HG02759 (cell line): ENCODE measurements at regions not wholly inside any gene's neighbourhood (a gene's known extent, or its start where the extent isn't known, plus 50 kb on each side); places are given as distances from the start of the nearest gene placed in this dataset.

Source experiments
- ATAC-seq: cut with Tn5 transposase; IDR thresholded peaks from one replicate; pipeline ENCODE4 v1.9.1; 2021; ENCODE audit warnings: mild to moderate bottlenecking, moderate library complexity; ENCODE audit not compliant: unreplicated experiment

- ATAC-seq: no peak
Measured at GRCh38 chr13:74825152-74825937, 656.6 kb downstream of the TBC1D4 start.

GRCh38 chr13:74820809-74821208, 661.2 kb downstream of the TBC1D4 start:
- no peak for ATAC-seq

GRCh38 chr13:74819549-74819948, 662.4 kb downstream of the TBC1D4 start:
- no peak for ATAC-seq

GRCh38 chr13:74816737-74817136, 665.2 kb downstream of the TBC1D4 start:
- ATAC-seq: no peak

DNA sequence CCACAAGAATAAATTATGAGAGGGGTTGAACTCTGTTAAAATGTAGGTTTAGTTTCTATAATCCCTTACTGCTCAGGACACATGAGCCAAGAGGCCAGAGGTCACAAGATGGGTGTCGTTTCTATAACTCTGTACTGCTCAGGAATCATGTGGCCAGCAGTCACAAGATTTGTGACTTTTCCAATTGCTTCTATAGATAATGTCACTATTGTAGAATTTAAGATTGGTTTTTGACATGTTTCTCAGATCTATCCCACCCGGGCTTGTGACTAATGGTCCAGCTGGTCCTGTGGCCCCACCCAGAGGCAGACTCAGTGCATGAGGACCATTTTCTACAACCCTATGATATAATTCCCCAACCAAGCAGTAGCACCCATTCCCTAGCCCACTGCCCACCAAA, 662.0 kb upstream of the KLF12 start:
- ATAC-seq: no peak

- ATAC-seq: no peak
Measured at GRCh38 chr13:74795526-74795925, 661.3 kb upstream of the KLF12 start.

GRCh38 chr13:74794582-74794981, 660.4 kb upstream of the KLF12 start:
- ATAC-seq: no peak

DNA sequence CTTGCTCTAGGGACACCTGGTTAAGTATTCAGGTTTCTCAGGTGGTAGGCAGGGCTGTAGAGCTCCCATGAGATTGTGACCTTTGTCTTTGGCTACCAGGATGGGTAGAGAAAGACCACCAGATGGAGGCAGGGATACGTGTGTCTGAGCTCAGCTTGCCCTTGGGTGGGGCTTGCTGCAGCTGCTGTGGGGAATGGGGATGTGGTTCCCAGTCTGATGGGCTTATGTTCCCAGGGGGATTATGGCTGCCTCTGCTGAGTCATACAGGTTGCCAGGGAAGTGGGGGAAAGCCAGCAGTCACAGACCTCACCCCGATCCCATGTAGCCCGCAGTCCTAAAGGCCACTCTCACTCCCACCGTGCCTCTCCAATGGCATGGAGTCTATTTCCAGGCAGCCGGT, 659.9 kb upstream of the KLF12 start:
- no peak for ATAC-seq

GRCh38 chr13:74784959-74785358, 650.8 kb upstream of the KLF12 start:
- ATAC-seq: no peak

- ATAC-seq: no peak
Measured at GRCh38 chr13:74778946-74779345, 644.7 kb upstream of the KLF12 start.

GRCh38 chr13:74778087-74778486, 643.9 kb upstream of the KLF12 start:
- no peak for ATAC-seq

GRCh38 chr13:74774264-74774663, 640.1 kb upstream of the KLF12 start:
- ATAC-seq: no peak

- ATAC-seq: no peak
Measured at GRCh38 chr13:74773248-74773647, 639.0 kb upstream of the KLF12 start.

GRCh38 chr13:74771964-74772363, 637.8 kb upstream of the KLF12 start:
- no peak for ATAC-seq

GRCh38 chr13:74770361-74770760, 636.2 kb upstream of the KLF12 start:
- no peak for ATAC-seq

GRCh38 chr13:74769333-74769732, 635.1 kb upstream of the KLF12 start:
- ATAC-seq: no peak

DNA sequence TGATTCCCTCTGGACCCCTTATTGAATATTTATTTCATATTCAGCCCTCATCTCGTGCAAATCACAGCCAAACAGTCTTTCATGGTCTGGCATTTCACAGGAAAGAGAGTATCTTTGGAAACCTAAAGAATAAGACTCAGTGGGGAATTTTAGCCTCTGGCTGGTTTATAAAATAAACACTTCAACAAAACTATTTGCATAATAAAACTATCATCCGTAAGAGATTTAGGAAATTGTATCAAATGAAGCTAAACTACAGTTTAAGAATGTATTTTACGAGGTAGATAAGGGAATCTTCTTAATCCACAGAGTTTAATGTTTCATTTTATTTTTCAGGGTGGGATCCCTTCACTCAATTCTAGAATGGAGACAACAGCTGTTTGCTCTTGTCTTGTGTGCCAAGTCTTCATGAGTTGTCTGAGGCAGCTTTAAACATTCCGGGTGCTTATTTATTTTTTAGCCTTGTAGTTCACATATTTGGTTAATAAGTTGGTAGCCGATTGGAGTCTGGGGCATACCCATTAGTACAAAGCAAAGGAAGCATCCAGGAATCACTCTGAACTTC, 634.4 kb upstream of the KLF12 start:
- ATAC-seq: no peak

DNA sequence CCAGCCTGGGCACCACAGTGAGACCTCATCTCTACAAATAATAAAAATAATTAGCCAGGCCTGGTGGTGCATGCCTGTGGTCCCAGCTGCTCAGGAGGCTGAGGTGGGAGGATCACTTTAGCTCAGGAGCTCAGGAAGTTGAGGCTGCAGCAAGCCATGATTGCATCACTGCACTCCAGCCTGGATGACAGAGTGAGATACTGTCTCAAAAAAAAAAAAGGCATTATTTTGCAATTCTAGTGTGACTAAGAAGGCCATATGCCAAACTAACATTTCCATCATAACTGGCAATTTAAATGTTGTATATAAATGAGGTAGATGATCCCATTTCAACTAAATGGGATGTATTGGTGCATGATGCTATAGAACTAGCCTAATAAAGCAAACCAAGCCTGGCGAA, 632.8 kb upstream of the KLF12 start:
- ATAC-seq: no peak

DNA sequence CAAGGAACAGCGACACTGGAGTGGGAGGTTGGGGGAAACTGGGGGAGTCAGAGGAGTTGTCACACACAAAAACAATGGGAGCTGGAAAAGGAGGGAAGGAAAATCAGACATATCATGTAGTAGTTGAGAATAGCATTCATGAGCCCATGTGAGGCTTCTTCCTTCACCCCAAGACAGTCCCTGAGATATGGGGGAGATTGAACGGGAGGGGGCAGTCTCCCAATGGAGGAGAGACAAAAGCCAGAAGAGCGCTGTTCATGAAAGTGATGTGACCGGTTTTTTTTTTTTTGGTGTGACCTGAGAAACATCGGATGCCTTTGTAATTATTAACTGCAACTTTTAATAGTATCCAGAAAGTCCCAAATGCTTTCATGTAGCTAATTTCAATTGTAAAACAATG, 631.8 kb upstream of the KLF12 start:
- ATAC-seq: no peak

GRCh38 chr13:74761801-74762757, 627.9 kb upstream of the KLF12 start:
- ATAC-seq: no peak

- no peak for ATAC-seq
Measured at GRCh38 chr13:74758188-74758587, 624.0 kb upstream of the KLF12 start.

DNA sequence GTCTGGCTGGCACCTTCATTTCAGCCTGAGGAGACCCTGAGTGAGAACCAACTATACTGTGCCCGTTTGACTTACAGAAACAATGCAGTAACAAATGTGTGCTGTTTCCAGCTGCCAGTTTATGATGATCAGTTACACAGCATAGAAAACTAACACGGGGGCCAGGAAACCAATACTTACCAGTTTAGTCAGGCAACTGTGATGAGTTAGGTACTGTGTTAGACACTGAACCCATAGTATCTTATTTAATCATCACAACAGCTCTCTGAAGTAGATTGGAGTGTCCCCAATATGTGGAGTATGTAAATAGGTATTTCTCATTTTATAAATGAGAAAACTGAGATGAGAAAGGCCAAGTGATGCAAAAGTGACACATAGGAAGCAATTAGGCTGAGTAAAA, 620.9 kb upstream of the KLF12 start:
- no peak for ATAC-seq
